ENCODE measurements at regions not wholly inside any gene's neighbourhood (a gene's known extent, or its start where the extent isn't known, plus 50 kb on each side); places are given as distances from the start of the nearest gene placed in this dataset.
A peak's percentile ranks its signal among the peaks of the same experiment; 100 is the strongest.

GRCh38 chr18:54772056-54772455 lies 56.2 kb upstream of the RAB27B start:
- DNase-seq: no peak

- no peak for DNase-seq
Observed at GRCh38 chr18:54774423-54774822, 53.9 kb upstream of the RAB27B start.

GRCh38 chr18:54774981-54775665 lies 53.2 kb upstream of the RAB27B start:
- DNase-seq: no peak

GRCh38 chr18:54775686-54776085 lies 52.6 kb upstream of the RAB27B start:
- no peak for DNase-seq

- DNase-seq: peak; percentile 82 to 86
Observed at GRCh38 chr18:54776282-54776977, 51.8 kb upstream of the RAB27B start.

- DNase-seq: no peak
Observed at GRCh38 chr18:54777118-54777791, 51.0 kb upstream of the RAB27B start.

- no peak for DNase-seq
Observed at GRCh38 chr18:54777989-54778388, 50.3 kb upstream of the RAB27B start.

Data from AML-193 (cell line).